Mesenchymal stem cell (in vitro differentiated cells and primary cell): ENCODE measurements at regions not wholly inside any gene's neighbourhood (a gene's known extent, or its start where the extent isn't known, plus 50 kb on each side); places are given as distances from the start of the nearest gene placed in this dataset.

Experiments used
- DNase-seq: peaks from one replicate; pipeline ENCODE4 v3.0.0-alpha.2; 2013
- H2AFZ ChIP-seq: one replicate; pipeline ENCODE4 v1.6.1; 2013; ENCODE audit warnings: low read depth, mild to moderate bottlenecking, control low read depth, inconsistent platforms, low read length, moderate library complexity
- H2AK5ac ChIP-seq: 2 replicates; pipeline ENCODE4 v1.6.1; 2013; ENCODE audit warnings: low read length, moderate library complexity, mild to moderate bottlenecking, inconsistent platforms; ENCODE audit not compliant: severe bottlenecking
- H2BK120ac ChIP-seq: one replicate; pipeline ENCODE4 v1.6.1; 2013; ENCODE audit warnings: low read depth, mild to moderate bottlenecking, inconsistent platforms, low read length, moderate library complexity
- H2BK12ac ChIP-seq, 2 experiments: one replicate each; pipeline ENCODE4 v1.6.1; 2013; ENCODE audit warnings: inconsistent platforms in 2 of 2, low read length in 2 of 2, mild to moderate bottlenecking in 2 of 2, moderate library complexity in 2 of 2, control low read depth in 1 of 2
- H2BK15ac ChIP-seq: one replicate; pipeline ENCODE4 v1.6.1; 2013; ENCODE audit warnings: mild to moderate bottlenecking, low read depth, inconsistent platforms; ENCODE audit not compliant: poor library complexity, severe bottlenecking
- H2BK5ac ChIP-seq: 2 replicates; pipeline ENCODE4 v1.6.1; 2013; ENCODE audit warnings: low read depth, mild to moderate bottlenecking, low read length, control low read depth, inconsistent platforms; ENCODE audit not compliant: poor library complexity, severe bottlenecking
- H3K14ac ChIP-seq, 2 experiments: one replicate each; pipeline ENCODE4 v1.6.1; 2013; ENCODE audit warnings: inconsistent platforms in 2 of 2, low read length in 2 of 2, control low read depth in 1 of 2, mild to moderate bottlenecking in 1 of 2, moderate library complexity in 1 of 2
- H3K18ac ChIP-seq, 2 experiments: one replicate each; pipeline ENCODE4 v1.6.1; 2013; ENCODE audit warnings: inconsistent platforms in 2 of 2, low read length in 2 of 2, control low read depth in 1 of 2, low read depth in 1 of 2, mild to moderate bottlenecking in 1 of 2
- H3K23ac ChIP-seq, 2 experiments: one replicate each; pipeline ENCODE4 v1.6.1; 2013; ENCODE audit warnings: inconsistent platforms in 2 of 2, low read length in 2 of 2, mild to moderate bottlenecking in 2 of 2, moderate library complexity in 2 of 2, control low read depth in 1 of 2
- H3K27ac ChIP-seq: 2 replicates; pipeline ENCODE4 v1.5.1; 2013; ENCODE audit warnings: mild to moderate bottlenecking, moderate library complexity, low read length, control low read depth, inconsistent platforms; ENCODE audit not compliant: poor library complexity, severe bottlenecking
- H3K27me3 ChIP-seq, 2 experiments: 2 replicates each; pipeline versions ENCODE4 v1.6.1 to v1.7.0; 2013; ENCODE audit warnings: low read length in 2 of 2, mild to moderate bottlenecking in 2 of 2, moderate library complexity in 2 of 2, control low read depth in 1 of 2, inconsistent platforms in 1 of 2; ENCODE audit not compliant: control insufficient read depth in 1 of 2, insufficient read depth in 1 of 2
- H3K36me3 ChIP-seq, 2 experiments: 2 replicates each; pipeline versions ENCODE4 v1.6.1 to v1.7.0; 2013; ENCODE audit warnings: low read length in 2 of 2, control low read depth in 1 of 2, inconsistent platforms in 1 of 2, low read depth in 1 of 2, mild to moderate bottlenecking in 1 of 2; ENCODE audit not compliant: insufficient read depth in 2 of 2, control insufficient read depth in 1 of 2
- H3K4ac ChIP-seq, 2 experiments: one replicate each; pipeline ENCODE4 v1.6.1; 2013; ENCODE audit warnings: inconsistent platforms in 2 of 2, low read length in 2 of 2, mild to moderate bottlenecking in 2 of 2, moderate library complexity in 2 of 2, control low read depth in 1 of 2, low read depth in 1 of 2
- H3K4me1 ChIP-seq: 2 replicates; pipeline ENCODE4 v1.6.1; 2013; ENCODE audit warnings: low read depth, low read length, control low read depth; ENCODE audit not compliant: control insufficient read depth, insufficient read depth
- H3K4me2 ChIP-seq: 2 replicates; pipeline ENCODE4 v1.6.1; 2013; ENCODE audit warnings: low read length, mild to moderate bottlenecking, inconsistent platforms; ENCODE audit not compliant: poor library complexity, severe bottlenecking
- H3K4me3 ChIP-seq, 2 experiments: 2 replicates each; pipeline versions ENCODE4 v1.5.1 to v1.7.0; 2013; ENCODE audit warnings: low read length in 2 of 2, mild to moderate bottlenecking in 2 of 2, control low read depth in 1 of 2, low read depth in 1 of 2; ENCODE audit not compliant: insufficient read depth in 1 of 2
- H3K79me1 ChIP-seq: replicated peaks from 2 replicates; pipeline ENCODE4 v1.6.1; 2013; ENCODE audit warnings: mild to moderate bottlenecking, control low read depth, low read length, inconsistent platforms; ENCODE audit not compliant: poor library complexity, severe bottlenecking
- H3K9ac ChIP-seq: 2 replicates; pipeline ENCODE4 v1.7.0; 2013; ENCODE audit warnings: mild to moderate bottlenecking, low read length, moderate library complexity
- H3K9me3 ChIP-seq: 2 replicates; pipeline ENCODE4 v1.7.0; 2013; ENCODE audit warnings: mild to moderate bottlenecking, low read length; ENCODE audit not compliant: control insufficient read depth
- H4K8ac ChIP-seq: one replicate; pipeline ENCODE4 v1.6.1; 2013; ENCODE audit warnings: inconsistent platforms, mild to moderate bottlenecking, low read length, moderate library complexity
- H4K91ac ChIP-seq: one replicate; pipeline ENCODE4 v1.6.1; 2013; ENCODE audit warnings: mild to moderate bottlenecking, low read length, inconsistent platforms
- WGBS: methylation state at CpG from one replicate; pipeline ENCODE4 v1.1.7; 2013; ENCODE audit warnings: mixed read lengths; 5-methylcytosine and 5-hydroxymethylcytosine counted together

GRCh38 chr20:24764794-24765202, 184.3 kb upstream of the CST7 start:
- no peak overlapping the region for H3K18ac ChIP-seq
- WGBS = 72% methylated on average over 6 of the region's 9 CpGs
- no peak overlapping the region for H3K9ac ChIP-seq
- H3K9me3 ChIP-seq = no peaks in the 10 kb centered on the region
- no peak for DNase-seq
- no peak overlapping the region for H3K23ac ChIP-seq
- H3K4ac ChIP-seq = no peak overlapping the region
- peaks cover 32% of the 10 kb centered on the region for H3K4me1 ChIP-seq
- H3K4me2 ChIP-seq = no peak overlapping the region
- H3K27me3 ChIP-seq = peaks cover 0 to 66% of the 10 kb centered on the region in 2 experiments
- no peak overlapping the region for H2AFZ ChIP-seq
- no peaks in the 10 kb centered on the region for H3K36me3 ChIP-seq
- no peak overlapping the region for H3K4me3 ChIP-seq
- no peak overlapping the region for H3K14ac ChIP-seq
- no peak overlapping the region for H3K27ac ChIP-seq
- H2BK12ac ChIP-seq = no peak overlapping the region
- no peak overlapping the region for H4K91ac ChIP-seq
- H2BK15ac ChIP-seq = no peak overlapping the region
- no peak overlapping the region for H2BK120ac ChIP-seq
- H3K79me1 ChIP-seq = no peaks in the 10 kb centered on the region
- H2BK5ac ChIP-seq = no peak overlapping the region
- no peak overlapping the region for H2AK5ac ChIP-seq
- no peak overlapping the region for H4K8ac ChIP-seq

GRCh38 chr20:24765316-24766142, 183.5 kb upstream of the CST7 start:
- no peaks in the 10 kb centered on the region for H3K36me3 ChIP-seq
- H3K4me3 ChIP-seq = no peak overlapping the region
- H3K9ac ChIP-seq = no peak overlapping the region
- no peak overlapping the region for H3K4ac ChIP-seq
- H2BK12ac ChIP-seq = no peak overlapping the region
- no peak for DNase-seq
- H4K91ac ChIP-seq = no peak overlapping the region
- H3K14ac ChIP-seq = no peak overlapping the region
- H2AFZ ChIP-seq = no peak overlapping the region
- H3K79me1 ChIP-seq = no peaks in the 10 kb centered on the region
- H3K23ac ChIP-seq = no peak overlapping the region
- H2AK5ac ChIP-seq = no peak overlapping the region
- WGBS = 79% methylated on average over 12 of the region's 12 CpGs
- no peak overlapping the region for H2BK5ac ChIP-seq
- no peak overlapping the region for H2BK120ac ChIP-seq
- peaks cover 0 to 72% of the 10 kb centered on the region in 2 experiments for H3K27me3 ChIP-seq
- H3K27ac ChIP-seq = no peak overlapping the region
- no peaks in the 10 kb centered on the region for H3K9me3 ChIP-seq
- no peak overlapping the region for H3K18ac ChIP-seq
- H3K4me1 ChIP-seq = peaks cover 38% of the 10 kb centered on the region
- H3K4me2 ChIP-seq = no peak overlapping the region
- H4K8ac ChIP-seq = no peak overlapping the region
- no peak overlapping the region for H2BK15ac ChIP-seq

- Histone ChIP-seq H4K91ac (no peak overlapping the region), H2BK12ac (no peak overlapping the region), H3K9me3 (no peaks in the 10 kb centered on the region), H3K4me2 (no peak overlapping the region), H3K18ac (no peak overlapping the region), H2AFZ (no peak overlapping the region), H3K9ac (no peak overlapping the region), H3K27me3 (peaks cover 0 to 77% of the 10 kb centered on the region in 2 experiments), H3K14ac (no peak overlapping the region), H4K8ac (no peak overlapping the region), H3K4me3 (no peak overlapping the region), H3K4me1 (peaks cover 41% of the 10 kb centered on the region), H2BK5ac (no peak overlapping the region), H2AK5ac (no peak overlapping the region), H3K4ac (no peak overlapping the region), H3K36me3 (no peaks in the 10 kb centered on the region), H3K23ac (no peak overlapping the region), H3K79me1 (no peaks in the 10 kb centered on the region), H3K27ac (no peak overlapping the region), H2BK15ac (no peak overlapping the region), H2BK120ac (no peak overlapping the region)
- 48% methylated on average over 2 of the region's 2 CpGs for WGBS
- no peak for DNase-seq
Measured at GRCh38 chr20:24766143-24766527, 182.9 kb upstream of the CST7 start.

GRCh38 chr20:24766826-24767622, 182.0 kb upstream of the CST7 start:
- Histone ChIP-seq H3K36me3 (no peaks in the 10 kb centered on the region), H4K8ac (no peak overlapping the region), H2BK120ac (no peak overlapping the region), H3K23ac (no peak overlapping the region), H3K18ac (no peak overlapping the region), H2BK5ac (no peak overlapping the region), H3K9ac (no peak overlapping the region), H3K4ac (no peak overlapping the region), H3K4me3 (no peak overlapping the region), H3K4me1 (peaks cover 47% of the 10 kb centered on the region), H2BK15ac (no peak overlapping the region), H3K14ac (no peak overlapping the region), H3K9me3 (no peaks in the 10 kb centered on the region), H4K91ac (no peak overlapping the region), H3K4me2 (no peak overlapping the region), H3K27ac (no peak overlapping the region), H3K27me3 (peaks cover 0 to 84% of the 10 kb centered on the region in 2 experiments), H2AK5ac (peak overlapping the region; percentile 3), H2AFZ (no peak overlapping the region), H3K79me1 (no peaks in the 10 kb centered on the region), H2BK12ac (no peak overlapping the region)
- no peak for DNase-seq
- WGBS = 80% methylated on average over 7 of the region's 7 CpGs
